ENCODE measurements at regions not wholly inside any gene's neighbourhood (a gene's known extent, or its start where the extent isn't known, plus 50 kb on each side); places are given as distances from the start of the nearest gene placed in this dataset.

DNA sequence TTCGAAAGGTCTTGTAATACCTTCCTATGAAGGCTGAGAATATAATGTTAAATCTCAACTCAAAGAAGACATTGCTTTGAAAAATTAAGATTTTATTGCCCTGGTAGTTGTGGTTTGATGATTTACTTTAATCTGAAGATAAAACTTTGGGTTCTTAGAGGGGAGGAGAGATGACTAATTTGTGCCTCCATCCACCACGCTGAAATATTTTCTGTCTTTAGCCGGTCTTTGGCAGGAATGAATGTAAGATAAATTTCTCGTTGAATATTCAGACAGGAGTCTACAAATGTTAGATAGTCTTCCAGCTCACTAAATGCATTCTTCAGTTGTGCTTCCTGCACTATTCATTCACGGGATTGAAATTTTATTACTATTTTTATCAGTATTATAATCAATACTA lies 844.3 kb upstream of the NR2F2 start:
- Histone ChIP-seq H3K9me3 (no peaks in the 10 kb centered on the region), H3K4me1 (replicated peaks) (no peaks in the 10 kb centered on the region), H3K27me3 (replicated peaks; ENCODE audit: insufficient read depth) (no peaks in the 10 kb centered on the region), H3K27ac (no peak overlapping the region), H3K36me3 (no peaks in the 10 kb centered on the region), H3K4me3 (no peak overlapping the region)
- TF ChIP-seq POLR2A (IDR thresholded peaks at IDR 0.05) (no peak), POLR2AphosphoS5 (IDR thresholded peaks at IDR 0.05) (no peak), CTCF (IDR thresholded peaks at IDR 0.05) (no peak)
- WGBS = 77% methylated on average over 5 of the region's 5 CpGs
- no peak for DNase-seq (ENCODE audit: low spot score)
- intact Hi-C loops (cut with DNase I) = no loop called here

DNA sequence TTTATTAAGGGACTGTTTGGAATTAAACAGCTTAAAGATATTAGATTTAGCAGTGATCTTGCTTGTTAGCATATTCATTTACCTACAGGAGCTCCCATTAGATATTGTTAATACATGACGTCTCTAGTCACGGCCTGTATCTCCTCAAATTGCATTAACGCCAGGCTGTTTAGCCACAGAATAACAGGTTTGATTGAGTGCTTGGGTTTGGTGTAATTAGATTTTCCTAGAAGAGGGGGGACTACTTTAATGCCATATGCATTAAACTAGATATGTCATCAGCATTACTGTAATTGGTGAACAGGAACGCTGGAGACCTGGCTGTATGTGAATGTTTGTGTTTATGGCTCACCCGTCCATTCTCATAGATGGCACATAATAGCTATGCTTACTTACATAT lies 841.4 kb upstream of the NR2F2 start:
- Histone ChIP-seq H3K4me3 (no peak overlapping the region), H3K9me3 (no peaks in the 10 kb centered on the region), H3K4me1 (replicated peaks) (no peaks in the 10 kb centered on the region), H3K27ac (no peak overlapping the region), H3K36me3 (no peaks in the 10 kb centered on the region), H3K27me3 (replicated peaks; ENCODE audit: insufficient read depth) (no peaks in the 10 kb centered on the region)
- DNase-seq (ENCODE audit: low spot score) = no peak
- TF ChIP-seq POLR2A (IDR thresholded peaks at IDR 0.05) (no peak), POLR2AphosphoS5 (IDR thresholded peaks at IDR 0.05) (no peak), CTCF (IDR thresholded peaks at IDR 0.05) (no peak)
- WGBS = 87% methylated on average over 5 of the region's 5 CpGs
- intact Hi-C loops (cut with DNase I) = no loop called here

DNA sequence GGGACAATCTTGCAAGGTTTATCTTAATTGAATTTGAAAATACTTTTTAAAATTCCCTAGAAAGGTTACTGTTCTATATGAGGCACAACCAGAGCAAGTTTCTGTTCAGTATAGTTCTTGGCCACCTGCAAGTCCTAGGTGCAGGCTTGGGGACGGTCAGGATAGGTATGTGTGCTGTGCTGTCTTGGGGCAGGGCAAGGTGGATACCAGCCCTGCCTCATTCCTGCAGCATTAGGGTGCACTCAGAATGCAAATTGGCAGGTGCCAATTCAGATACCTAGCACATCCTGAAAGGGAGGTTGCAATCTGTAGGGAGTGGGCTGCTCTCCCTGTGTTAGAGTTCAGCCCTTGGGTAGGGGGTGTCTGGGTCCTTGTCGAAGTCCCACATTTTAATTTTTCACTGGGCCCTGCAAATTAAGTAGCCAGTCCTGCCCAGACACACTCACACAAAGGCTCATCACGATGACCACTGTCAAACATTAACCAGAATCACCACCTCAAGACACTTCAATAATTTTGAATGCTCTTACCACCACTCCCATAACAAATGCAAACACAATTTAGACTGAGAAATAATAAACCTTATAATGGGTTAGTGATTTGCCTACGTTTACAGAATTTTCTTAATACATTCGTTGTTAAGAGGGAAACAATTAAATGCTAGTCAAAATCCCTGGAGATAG lies 838.0 kb upstream of the NR2F2 start:
- Histone ChIP-seq H3K4me3 (no peak overlapping the region), H3K9me3 (no peaks in the 10 kb centered on the region), H3K27me3 (replicated peaks; ENCODE audit: insufficient read depth) (no peaks in the 10 kb centered on the region), H3K27ac (no peak overlapping the region), H3K4me1 (replicated peaks) (no peaks in the 10 kb centered on the region), H3K36me3 (no peaks in the 10 kb centered on the region)
- 71% methylated on average over 5 of the region's 5 CpGs for WGBS
- no peak for DNase-seq (ENCODE audit: low spot score)
- intact Hi-C loops (cut with DNase I) = no loop called here
- TF ChIP-seq CTCF (IDR thresholded peaks at IDR 0.05) = no peak
- TF ChIP-seq POLR2A (IDR thresholded peaks at IDR 0.05) = no peak
- no peak for TF ChIP-seq POLR2AphosphoS5 (IDR thresholded peaks at IDR 0.05)

- WGBS = 23% methylated on average over 19 of the region's 19 CpGs
- TF ChIP-seq POLR2AphosphoS5 (IDR thresholded peaks at IDR 0.05) (no peak), POLR2A (IDR thresholded peaks at IDR 0.05) (no peak), CTCF (IDR thresholded peaks at IDR 0.05) (no peak)
- no peaks in the 10 kb centered on the region for H3K36me3 ChIP-seq
- H3K27ac ChIP-seq = no peak overlapping the region
- no peaks in the 10 kb centered on the region for H3K4me1 ChIP-seq (replicated peaks)
- intact Hi-C loops (cut with DNase I) = no loop called here
- DNase-seq (ENCODE audit: low spot score) = peak; percentile 5
- no peak overlapping the region for H3K4me3 ChIP-seq
- no peaks in the 10 kb centered on the region for H3K9me3 ChIP-seq
- no peaks in the 10 kb centered on the region for H3K27me3 ChIP-seq (replicated peaks; ENCODE audit: insufficient read depth)
Observed at GRCh38 chr15:95494971-95495541, 835.4 kb upstream of the NR2F2 start.

DNA sequence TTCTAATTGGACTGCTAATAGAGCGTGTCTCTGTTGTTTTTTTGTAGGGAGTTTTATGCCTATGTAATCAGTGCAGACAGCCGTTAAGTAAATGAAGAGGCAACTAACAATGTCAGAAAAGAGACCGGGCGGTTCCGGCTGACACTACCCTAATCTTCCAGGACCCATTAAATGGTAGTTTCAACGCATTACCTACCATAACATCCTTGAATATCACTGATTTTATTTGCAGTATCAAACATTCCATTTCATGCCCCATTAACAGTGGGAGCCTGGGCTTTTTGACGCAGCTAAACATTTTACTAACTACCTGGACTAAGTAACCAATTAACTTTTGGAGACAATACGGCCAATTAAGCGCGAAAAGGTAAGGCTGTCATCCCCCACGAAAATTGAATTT lies 832.9 kb upstream of the NR2F2 start:
- 76% methylated on average over 11 of the region's 11 CpGs for WGBS
- H3K4me3 ChIP-seq = no peak overlapping the region

More for the DNA sequence above, 832.9 kb upstream of the NR2F2 start:
- Histone ChIP-seq H3K27ac (no peak overlapping the region), H3K27me3 (replicated peaks; ENCODE audit: insufficient read depth) (no peaks in the 10 kb centered on the region), H3K4me1 (replicated peaks) (no peaks in the 10 kb centered on the region), H3K36me3 (no peaks in the 10 kb centered on the region), H3K9me3 (no peaks in the 10 kb centered on the region)
- intact Hi-C loops (cut with DNase I) = no loop called here
- no peak for TF ChIP-seq CTCF (IDR thresholded peaks at IDR 0.05)
- no peak for TF ChIP-seq POLR2AphosphoS5 (IDR thresholded peaks at IDR 0.05)
- TF ChIP-seq POLR2A (IDR thresholded peaks at IDR 0.05) = no peak
- no peak for DNase-seq (ENCODE audit: low spot score)
